Adrenal gland (tissue), 5 donors: ENCODE measurements at regions not wholly inside any gene's neighbourhood (a gene's known extent, or its start where the extent isn't known, plus 50 kb on each side); places are given as distances from the start of the nearest gene placed in this dataset.

Experiments
- CTCF ChIP-seq, 6 experiments: fragments of 450-650 bp in 4 of 6; fragments of 200-600 bp in 2 of 6; sonication (generic) in 1 of 6; IDR thresholded peaks; 1 replicate in 5 of 6; 2 replicates in 1 of 6; pipeline versions ENCODE4 v1.5.1 to v1.8.0; 2016 to 2021; ENCODE audit warnings: antibody characterized with exemption in 6 of 6, mild to moderate bottlenecking in 2 of 6, moderate library complexity in 1 of 6
- POLR2A ChIP-seq, 2 donors: fragments of 450-650 bp; IDR thresholded peaks; one replicate each; pipeline ENCODE4 v1.6.1; 2017; ENCODE audit warnings: antibody characterized with exemption in 2 of 2, mild to moderate bottlenecking in 2 of 2, moderate library complexity in 1 of 2
- donor health status: DM: no; HTN: no; CAD: no.

- TF ChIP-seq CTCF (IDR thresholded peaks at IDR 0.05) (no peak), POLR2A (IDR thresholded peaks at IDR 0.05) (no peak)
Measured at GRCh38 chr13:21235174-21235573, 58.7 kb downstream of the MRPL57 start.
